GM23248 (cell line): ENCODE measurements at regions not wholly inside any gene's neighbourhood (a gene's known extent, or its start where the extent isn't known, plus 50 kb on each side); places are given as distances from the start of the nearest gene placed in this dataset.

Source experiments
- EZH2 ChIP-seq: fragments of 200-600 bp; sonication (generic); IDR thresholded peaks from 2 replicates; pipeline ENCODE4 v1.6.1; 2018; ENCODE audit warnings: antibody characterized with exemption, mild to moderate bottlenecking; ENCODE audit not compliant: insufficient read depth, poor library complexity, severe bottlenecking
- EZH2phosphoT487 ChIP-seq: fragments of 200-600 bp; sonication (generic); IDR thresholded peaks from 2 replicates; pipeline ENCODE4 v1.6.1; 2018; ENCODE audit warnings: antibody characterized with exemption, moderate library complexity, mild to moderate bottlenecking, low read depth; ENCODE audit not compliant: insufficient read depth

DNA sequence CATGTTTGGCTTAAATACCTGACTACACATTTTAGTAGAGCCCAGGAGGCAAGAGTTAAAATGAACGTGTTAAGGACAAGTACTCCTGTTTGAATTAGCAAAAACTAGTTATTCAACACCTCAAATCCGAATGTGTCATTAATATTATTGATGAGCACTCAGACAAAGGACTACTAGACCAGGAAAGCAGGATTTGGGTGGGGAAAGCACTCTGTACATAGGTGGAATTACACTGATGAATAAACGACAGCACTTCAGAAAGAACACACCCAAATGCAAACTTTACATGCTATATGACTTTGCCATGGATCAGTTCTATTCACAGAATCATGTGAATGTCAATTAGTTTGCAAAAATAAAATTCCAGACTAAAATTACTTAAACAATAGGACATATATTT is 95.1 kb upstream of the CAV2 start:
- TF ChIP-seq EZH2phosphoT487 (no peak), EZH2 (no peak)
